ENCODE measurements at regions not wholly inside any gene's neighbourhood (a gene's known extent, or its start where the extent isn't known, plus 50 kb on each side); places are given as distances from the start of the nearest gene placed in this dataset.

- H3K4me3 ChIP-seq (ENCODE audit: low read length), result no peak overlapping the region
- DNase-seq (ENCODE audit: low read depth), result no peak
- TF ChIP-seq CTCF (IDR thresholded peaks at IDR 0.05; ENCODE audit: insufficient read depth, low read depth, low read length, missing control alignments), result no peak
Measured at GRCh38 chr22:49481659-49482399, 345.8 kb downstream of the BRD1 start.

- no peak for TF ChIP-seq CTCF (IDR thresholded peaks at IDR 0.05; ENCODE audit: insufficient read depth, low read depth, low read length, missing control alignments)
- no peak overlapping the region for H3K4me3 ChIP-seq (ENCODE audit: low read length)
- no peak for DNase-seq (ENCODE audit: low read depth)
Measured at GRCh38 chr22:49480896-49481658, 346.6 kb downstream of the BRD1 start.

- H3K4me3 ChIP-seq (ENCODE audit: low read length), result no peak overlapping the region
- no peak for DNase-seq (ENCODE audit: low read depth)
- TF ChIP-seq CTCF (IDR thresholded peaks at IDR 0.05; ENCODE audit: insufficient read depth, low read depth, low read length, missing control alignments), result no peak
Measured at GRCh38 chr22:49480331-49480730, 347.3 kb downstream of the BRD1 start.

GRCh38 chr22:49479566-49479965 is 348.1 kb downstream of the BRD1 start:
- no peak overlapping the region for H3K4me3 ChIP-seq (ENCODE audit: low read length)
- no peak for TF ChIP-seq CTCF (IDR thresholded peaks at IDR 0.05; ENCODE audit: insufficient read depth, low read depth, low read length, missing control alignments)
- DNase-seq (ENCODE audit: low read depth), result no peak

GRCh38 chr22:49476800-49477400 is 350.8 kb downstream of the BRD1 start:
- DNase-seq (ENCODE audit: low read depth), result no peak
- H3K4me3 ChIP-seq (ENCODE audit: low read length), result no peak overlapping the region
- TF ChIP-seq CTCF (IDR thresholded peaks at IDR 0.05; ENCODE audit: insufficient read depth, low read depth, low read length, missing control alignments), result no peak

GRCh38 chr22:49476176-49476575 is 351.5 kb downstream of the BRD1 start:
- no peak overlapping the region for H3K4me3 ChIP-seq (ENCODE audit: low read length)
- DNase-seq (ENCODE audit: low read depth), result no peak
- TF ChIP-seq CTCF (IDR thresholded peaks at IDR 0.05; ENCODE audit: insufficient read depth, low read depth, low read length, missing control alignments), result no peak

Measured in epithelial cell of esophagus (primary cell).